ENCODE measurements at regions not wholly inside any gene's neighbourhood (a gene's known extent, or its start where the extent isn't known, plus 50 kb on each side); places are given as distances from the start of the nearest gene placed in this dataset.

GRCh38 chr7:106521541-106521940, 139.4 kb downstream of the CCDC71L start:
- TF ChIP-seq CTCF (IDR thresholded peaks at IDR 0.05) (no peak), POLR2A (IDR thresholded peaks at IDR 0.05) (no peak)
